ENCODE measurements at regions not wholly inside any gene's neighbourhood (a gene's known extent, or its start where the extent isn't known, plus 50 kb on each side); places are given as distances from the start of the nearest gene placed in this dataset.

DNA sequence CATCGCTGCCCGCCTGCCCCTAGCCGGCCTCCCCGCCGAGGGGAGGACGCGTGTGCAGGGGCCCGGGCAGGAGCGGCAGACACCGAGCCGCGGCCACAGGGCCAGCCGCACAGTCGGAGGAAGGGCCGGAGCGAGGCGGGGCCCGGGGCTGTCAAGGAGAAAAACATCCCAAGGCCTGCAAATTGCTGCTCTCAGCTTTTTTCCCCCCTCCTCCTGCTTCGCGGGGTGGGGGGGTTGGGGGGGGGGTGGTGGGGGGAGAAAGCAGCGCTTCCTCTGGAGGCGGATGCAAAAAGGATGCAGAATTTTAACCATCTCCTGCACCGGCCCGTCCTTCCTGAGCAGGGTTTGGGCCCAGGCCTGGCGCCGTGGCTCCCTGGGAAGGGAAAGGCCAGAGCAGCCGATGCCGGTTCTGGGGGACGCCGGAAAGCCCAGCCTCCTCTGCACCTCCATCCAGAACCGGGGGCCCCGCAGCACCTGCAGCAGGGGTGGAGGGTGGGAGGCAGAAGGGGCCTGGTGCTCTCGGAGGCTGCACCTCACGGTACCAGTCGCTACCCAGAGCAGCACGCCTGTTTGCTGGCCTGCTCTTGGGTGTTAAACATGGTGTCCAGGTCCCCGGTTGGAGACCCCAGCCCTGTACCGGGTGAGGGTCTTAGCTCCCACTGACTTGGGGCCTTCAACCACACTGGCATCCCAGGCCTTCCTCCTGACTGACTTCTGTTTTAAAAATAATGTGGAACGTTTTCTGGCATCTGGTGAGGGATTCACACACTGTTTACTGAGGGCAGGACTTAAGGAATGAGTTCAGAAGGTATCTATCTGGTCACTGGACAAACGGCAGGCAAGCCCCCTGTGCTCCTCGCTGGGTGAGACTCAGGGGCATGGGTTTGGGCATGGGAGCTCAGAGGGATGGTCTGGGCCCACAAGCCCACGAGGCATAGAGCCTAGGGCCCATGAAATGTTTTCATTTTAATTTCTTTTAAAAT lies 77.4 kb upstream of the WNT7B start:
- no peak overlapping the region for H2AFZ ChIP-seq (ENCODE audit: low read length)
- no peaks in the 10 kb centered on the region for H3K36me3 Mint-ChIP-seq (ENCODE audit: insufficient read depth in 1 of 3, low read depth in 3 of 3)

More for the DNA sequence above, 77.4 kb upstream of the WNT7B start:
- no peak overlapping the region for H3K56ac ChIP-seq (ENCODE audit: insufficient read length, low read depth, low read length)
- H2BK15ac ChIP-seq (ENCODE audit: low read depth, low read length), result no peak overlapping the region
- no peak overlapping the region for H3K9ac ChIP-seq (ENCODE audit: extremely low read depth, insufficient read length, low read length)
- H3K23me2 ChIP-seq (ENCODE audit: insufficient read length, low read depth, low read length, poor library complexity, severe bottlenecking), result no peaks in the 10 kb centered on the region
- Mint-ChIP-seq H3K9me3 (no peaks in the 10 kb centered on the region), H3K27ac (no peak overlapping the region; a peak in 2 of 7 replicates), H3K4me1 (peaks cover 0 to 7% of the 10 kb centered on the region in 2 experiments; a peak in 2 of 4 replicates), H3K27me3 (ENCODE audit: low read depth) (peaks cover 5% of the 10 kb centered on the region), H3K4me3 (no peak overlapping the region)
- no peak overlapping the region for H3K27ac ChIP-seq (ENCODE audit: insufficient read length, low read depth, low read length)
- no peak overlapping the region for H3T11ph ChIP-seq (ENCODE audit: low read length)
- WGBS (ENCODE audit: extremely low coverage, insufficient read length, low lambda C conversion rate), result no CpG with 5 or more reads among the region's 42 CpGs
- H2BK20ac ChIP-seq (ENCODE audit: low read depth, low read length, poor library complexity, severe bottlenecking), result no peak overlapping the region
- H3K79me1 ChIP-seq (ENCODE audit: insufficient read depth, low read depth, low read length, poor library complexity, severe bottlenecking), result no peaks in the 10 kb centered on the region
- H4K8ac ChIP-seq (replicated peaks; ENCODE audit: insufficient read length, low read depth, low read length), result no peak overlapping the region
- H3K18ac ChIP-seq (ENCODE audit: insufficient read length, low read depth, low read length), result no peak overlapping the region
- no peaks in the 10 kb centered on the region for H3K79me2 ChIP-seq (ENCODE audit: insufficient read depth, low read length)
- no peak overlapping the region for H2BK5ac ChIP-seq (ENCODE audit: insufficient read length, low read length)
- H3K14ac ChIP-seq (ENCODE audit: insufficient read depth, low read length), result no peak overlapping the region
- DNase-seq, result no peak
- H4K91ac ChIP-seq (ENCODE audit: insufficient read length, low read depth, low read length), result no peak overlapping the region
- H2AK5ac ChIP-seq (ENCODE audit: insufficient read length, low read length), result no peak overlapping the region
- H4K5ac ChIP-seq (ENCODE audit: insufficient read length, low read depth, low read length), result no peak overlapping the region
- no peak overlapping the region for H3K4ac ChIP-seq (ENCODE audit: low read depth, low read length)
- H3K4me2 ChIP-seq (ENCODE audit: insufficient read depth, insufficient read length, low read length), result no peak overlapping the region
- H3K4me1 ChIP-seq (ENCODE audit: insufficient read depth, low read length), result no peaks in the 10 kb centered on the region
- TF ChIP-seq, protein P1, sequence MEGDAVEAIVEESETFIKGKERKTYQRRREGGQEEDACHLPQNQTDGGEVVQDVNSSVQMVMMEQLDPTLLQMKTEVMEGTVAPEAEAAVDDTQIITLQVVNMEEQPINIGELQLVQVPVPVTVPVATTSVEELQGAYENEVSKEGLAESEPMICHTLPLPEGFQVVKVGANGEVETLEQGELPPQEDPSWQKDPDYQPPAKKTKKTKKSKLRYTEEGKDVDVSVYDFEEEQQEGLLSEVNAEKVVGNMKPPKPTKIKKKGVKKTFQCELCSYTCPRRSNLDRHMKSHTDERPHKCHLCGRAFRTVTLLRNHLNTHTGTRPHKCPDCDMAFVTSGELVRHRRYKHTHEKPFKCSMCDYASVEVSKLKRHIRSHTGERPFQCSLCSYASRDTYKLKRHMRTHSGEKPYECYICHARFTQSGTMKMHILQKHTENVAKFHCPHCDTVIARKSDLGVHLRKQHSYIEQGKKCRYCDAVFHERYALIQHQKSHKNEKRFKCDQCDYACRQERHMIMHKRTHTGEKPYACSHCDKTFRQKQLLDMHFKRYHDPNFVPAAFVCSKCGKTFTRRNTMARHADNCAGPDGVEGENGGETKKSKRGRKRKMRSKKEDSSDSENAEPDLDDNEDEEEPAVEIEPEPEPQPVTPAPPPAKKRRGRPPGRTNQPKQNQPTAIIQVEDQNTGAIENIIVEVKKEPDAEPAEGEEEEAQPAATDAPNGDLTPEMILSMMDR (conservative IDR thresholded peaks at IDR 0.05), result no peak
- no peak overlapping the region for H2BK120ac ChIP-seq (ENCODE audit: low read depth, low read length, poor library complexity, severe bottlenecking)
- no peaks in the 10 kb centered on the region for H3K9me3 ChIP-seq (ENCODE audit: control insufficient read depth, low read depth, low read length)
- no peak overlapping the region for H2BK12ac ChIP-seq (ENCODE audit: insufficient read length, low read depth, low read length)
- no peaks in the 10 kb centered on the region for H4K20me1 ChIP-seq (ENCODE audit: control insufficient read depth, insufficient read depth, insufficient read length)
- H3K23ac ChIP-seq (ENCODE audit: insufficient read length, low read depth, low read length), result no peak overlapping the region
- no peaks in the 10 kb centered on the region for H3K27me3 ChIP-seq (ENCODE audit: insufficient read depth, low read length)
